ENCODE measurements at regions not wholly inside any gene's neighbourhood (a gene's known extent, or its start where the extent isn't known, plus 50 kb on each side); places are given as distances from the start of the nearest gene placed in this dataset.

- H3K9me3 ChIP-seq (ENCODE audit: low read length), result no peaks in the 10 kb centered on the region
- H4K20me1 ChIP-seq (ENCODE audit: insufficient read depth, low read length), result no peaks in the 10 kb centered on the region
- no peaks in the 10 kb centered on the region for H3K79me2 ChIP-seq (ENCODE audit: insufficient read depth, low read length)
- no peak overlapping the region for H3K4me3 ChIP-seq (ENCODE audit: low read depth, low read length, poor library complexity, severe bottlenecking)
- TF ChIP-seq CTCF (IDR thresholded peaks at IDR 0.05; ENCODE audit: low read length), result peak; percentile 67
- TF ChIP-seq EZH2 (IDR thresholded peaks at IDR 0.05; ENCODE audit: borderline replicate concordance, low read length), result no peak
- no peaks in the 10 kb centered on the region for H3K4me1 ChIP-seq (ENCODE audit: insufficient read depth, low read length, severe bottlenecking)
- H3K27ac ChIP-seq (ENCODE audit: low read depth, low read length, poor library complexity, severe bottlenecking), result no peak overlapping the region
- no peaks in the 10 kb centered on the region for H3K9me2 ChIP-seq (ENCODE audit: low read depth, low read length)
- H3K9ac ChIP-seq (ENCODE audit: low read length), result no peak overlapping the region
- H2AFZ ChIP-seq (ENCODE audit: low read length), result no peak overlapping the region
- H3K36me3 ChIP-seq (ENCODE audit: insufficient read depth, low read length), result no peaks in the 10 kb centered on the region
- no peak overlapping the region for H3K4me2 ChIP-seq (ENCODE audit: low read length)
- no peaks in the 10 kb centered on the region for H3F3A ChIP-seq (ENCODE audit: insufficient read depth, low read length)
- no peaks in the 10 kb centered on the region for H3K27me3 ChIP-seq (ENCODE audit: insufficient read depth, low read length)
These were observed 242.8 kb upstream of the UBE2E2 start for GRCh38 chr3:22960105-22960984.

- Histone ChIP-seq H3K79me2 (ENCODE audit: insufficient read depth, low read length) (no peaks in the 10 kb centered on the region), H4K20me1 (ENCODE audit: insufficient read depth, low read length) (no peaks in the 10 kb centered on the region), H3K4me3 (ENCODE audit: low read depth, low read length, poor library complexity, severe bottlenecking) (no peak overlapping the region), H3K9ac (ENCODE audit: low read length) (no peak overlapping the region), H3K4me1 (ENCODE audit: insufficient read depth, low read length, severe bottlenecking) (no peaks in the 10 kb centered on the region), H3F3A (ENCODE audit: insufficient read depth, low read length) (no peaks in the 10 kb centered on the region), H3K4me2 (ENCODE audit: low read length) (no peak overlapping the region), H2AFZ (ENCODE audit: low read length) (no peak overlapping the region), H3K9me3 (ENCODE audit: low read length) (no peaks in the 10 kb centered on the region), H3K27ac (ENCODE audit: low read depth, low read length, poor library complexity, severe bottlenecking) (no peak overlapping the region), H3K27me3 (ENCODE audit: insufficient read depth, low read length) (no peaks in the 10 kb centered on the region), H3K36me3 (ENCODE audit: insufficient read depth, low read length) (no peaks in the 10 kb centered on the region), H3K9me2 (ENCODE audit: low read depth, low read length) (no peaks in the 10 kb centered on the region)
- TF ChIP-seq EZH2 (IDR thresholded peaks at IDR 0.05; ENCODE audit: borderline replicate concordance, low read length) (no peak), CTCF (IDR thresholded peaks at IDR 0.05; ENCODE audit: low read length) (no peak)
These were observed 240.9 kb upstream of the UBE2E2 start for GRCh38 chr3:22962244-22962643.

GRCh38 chr3:22966349-22966748 is 236.8 kb upstream of the UBE2E2 start:
- no peak overlapping the region for H3K4me3 ChIP-seq (ENCODE audit: low read depth, low read length, poor library complexity, severe bottlenecking)
- no peak overlapping the region for H3K9ac ChIP-seq (ENCODE audit: low read length)
- no peaks in the 10 kb centered on the region for H3K9me3 ChIP-seq (ENCODE audit: low read length)
- H3K4me2 ChIP-seq (ENCODE audit: low read length), result no peak overlapping the region
- no peaks in the 10 kb centered on the region for H3K9me2 ChIP-seq (ENCODE audit: low read depth, low read length)
- H3K4me1 ChIP-seq (ENCODE audit: insufficient read depth, low read length, severe bottlenecking), result no peaks in the 10 kb centered on the region
- no peaks in the 10 kb centered on the region for H3K79me2 ChIP-seq (ENCODE audit: insufficient read depth, low read length)
- no peaks in the 10 kb centered on the region for H3F3A ChIP-seq (ENCODE audit: insufficient read depth, low read length)
- no peak overlapping the region for H2AFZ ChIP-seq (ENCODE audit: low read length)
- no peaks in the 10 kb centered on the region for H3K36me3 ChIP-seq (ENCODE audit: insufficient read depth, low read length)
- H3K27ac ChIP-seq (ENCODE audit: low read depth, low read length, poor library complexity, severe bottlenecking), result no peak overlapping the region
- no peaks in the 10 kb centered on the region for H3K27me3 ChIP-seq (ENCODE audit: insufficient read depth, low read length)
- TF ChIP-seq EZH2 (IDR thresholded peaks at IDR 0.05; ENCODE audit: borderline replicate concordance, low read length) (no peak), CTCF (IDR thresholded peaks at IDR 0.05; ENCODE audit: low read length) (no peak)
- H4K20me1 ChIP-seq (ENCODE audit: insufficient read depth, low read length), result no peaks in the 10 kb centered on the region
